ENCODE measurements at regions not wholly inside any gene's neighbourhood (a gene's known extent, or its start where the extent isn't known, plus 50 kb on each side); places are given as distances from the start of the nearest gene placed in this dataset.
"Not testable (repeated sequence)": the region's sequence is repeated elsewhere in the genome, so short reads cannot be mapped to it uniquely, and the experiment has no call there.

DNA sequence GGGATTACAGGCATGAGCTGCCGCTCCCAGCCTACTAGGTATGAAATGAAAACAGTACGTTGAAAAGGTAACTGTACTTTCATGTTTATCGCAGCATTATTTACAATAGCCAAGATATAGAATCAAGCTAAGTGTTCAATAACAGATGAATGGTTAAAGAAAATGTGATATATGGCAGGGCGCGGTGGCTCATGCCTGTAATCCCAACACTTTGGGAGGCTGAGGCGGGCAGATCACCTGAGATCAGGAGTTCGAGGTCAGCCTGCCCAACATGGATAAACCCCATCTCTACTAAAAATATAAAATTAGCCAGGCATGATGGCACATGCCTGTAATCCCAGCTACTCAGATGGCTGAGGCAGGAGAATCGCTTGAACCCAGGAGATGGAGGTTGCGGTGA is 96.3 kb upstream of the UBASH3B start:
- not testable (repeated sequence) for TF ChIP-seq POLR2AphosphoS5 (IDR thresholded peaks at IDR 0.05; ENCODE audit: insufficient read depth in 1 of 2, low read depth in 1 of 2); POLR2A (IDR thresholded peaks at IDR 0.05)
- TF ChIP-seq, protein P1, sequence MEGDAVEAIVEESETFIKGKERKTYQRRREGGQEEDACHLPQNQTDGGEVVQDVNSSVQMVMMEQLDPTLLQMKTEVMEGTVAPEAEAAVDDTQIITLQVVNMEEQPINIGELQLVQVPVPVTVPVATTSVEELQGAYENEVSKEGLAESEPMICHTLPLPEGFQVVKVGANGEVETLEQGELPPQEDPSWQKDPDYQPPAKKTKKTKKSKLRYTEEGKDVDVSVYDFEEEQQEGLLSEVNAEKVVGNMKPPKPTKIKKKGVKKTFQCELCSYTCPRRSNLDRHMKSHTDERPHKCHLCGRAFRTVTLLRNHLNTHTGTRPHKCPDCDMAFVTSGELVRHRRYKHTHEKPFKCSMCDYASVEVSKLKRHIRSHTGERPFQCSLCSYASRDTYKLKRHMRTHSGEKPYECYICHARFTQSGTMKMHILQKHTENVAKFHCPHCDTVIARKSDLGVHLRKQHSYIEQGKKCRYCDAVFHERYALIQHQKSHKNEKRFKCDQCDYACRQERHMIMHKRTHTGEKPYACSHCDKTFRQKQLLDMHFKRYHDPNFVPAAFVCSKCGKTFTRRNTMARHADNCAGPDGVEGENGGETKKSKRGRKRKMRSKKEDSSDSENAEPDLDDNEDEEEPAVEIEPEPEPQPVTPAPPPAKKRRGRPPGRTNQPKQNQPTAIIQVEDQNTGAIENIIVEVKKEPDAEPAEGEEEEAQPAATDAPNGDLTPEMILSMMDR (IDR thresholded peaks at IDR 0.05) = not testable (repeated sequence)

All from vagina (tissue), 2 donors.